ENCODE measurements at regions not wholly inside any gene's neighbourhood (a gene's known extent, or its start where the extent isn't known, plus 50 kb on each side); places are given as distances from the start of the nearest gene placed in this dataset.

GRCh38 chr1:119288751-119289150 lies 79.8 kb upstream of the HAO2 start:
- H3K9me3 ChIP-seq (replicated peaks in 1 of 2; ENCODE audit: control insufficient read depth in 1 of 2, insufficient read depth in 1 of 2, low read length in 2 of 2), result no peaks in the 10 kb centered on the region
- WGBS (ENCODE audit: insufficient coverage), result 86% methylated on average over 2 of the region's 3 CpGs
- H3K9me3 Mint-ChIP-seq, result peaks cover 0 to 4% (median 0%) of the 10 kb centered on the region in 7 donors
- no peak overlapping the region for H2AFZ ChIP-seq (ENCODE audit: insufficient read depth, low read depth, low read length, poor library complexity, severe bottlenecking)
- no peak overlapping the region for H3K4me2 ChIP-seq (replicated peaks; ENCODE audit: extremely low read depth, low read length, poor library complexity, severe bottlenecking)
- no peaks in the 10 kb centered on the region for H3K36me3 Mint-ChIP-seq
- H3K4me3 ChIP-seq (replicated peaks in 1 of 3; ENCODE audit: low read depth in 2 of 3, low read length in 3 of 3), result no peak overlapping the region
- H3K79me2 ChIP-seq (ENCODE audit: insufficient read depth, low read length), result no peaks in the 10 kb centered on the region
- no peak overlapping the region for H3K4me3 Mint-ChIP-seq
- no peaks in the 10 kb centered on the region for H3K4me1 ChIP-seq (ENCODE audit: control insufficient read depth in 1 of 2, insufficient read depth in 2 of 2, low read length in 2 of 2)
- H4K20me1 ChIP-seq (ENCODE audit: insufficient read depth, low read length), result no peaks in the 10 kb centered on the region
- H3K27me3 Mint-ChIP-seq (ENCODE audit: low read depth in 3 of 3), result peaks cover 5 to 7% (median 6%) of the 10 kb centered on the region in 3 donors
- H3K27me3 ChIP-seq (ENCODE audit: control insufficient read depth in 2 of 2, insufficient read depth in 2 of 2, low read length in 2 of 2), result no peaks in the 10 kb centered on the region
- no peak overlapping the region for H3K27ac Mint-ChIP-seq
- no peak for TF ChIP-seq CTCF (IDR thresholded peaks at IDR 0.05)
- no peak overlapping the region for H3K27ac ChIP-seq (ENCODE audit: low read depth in 1 of 2, low read length in 2 of 2)
- no peaks in the 10 kb centered on the region for H3K36me3 ChIP-seq (replicated peaks in 1 of 2; ENCODE audit: control insufficient read depth in 1 of 2, insufficient read depth in 2 of 2, low read length in 2 of 2)
- H3K9ac ChIP-seq (ENCODE audit: insufficient read depth, low read length, poor library complexity, severe bottlenecking), result no peak overlapping the region
- no peak for DNase-seq
- no peaks in the 10 kb centered on the region for H3K4me1 Mint-ChIP-seq
- intact Hi-C loops (cut with micrococcal nuclease), result no loop called here

GRCh38 chr1:119290297-119290696 lies 78.3 kb upstream of the HAO2 start:
- Histone ChIP-seq H3K27ac (ENCODE audit: low read depth in 1 of 2, low read length in 2 of 2) (no peak overlapping the region), H4K20me1 (ENCODE audit: insufficient read depth, low read length) (no peaks in the 10 kb centered on the region), H3K4me1 (ENCODE audit: control insufficient read depth in 1 of 2, insufficient read depth in 2 of 2, low read length in 2 of 2) (no peaks in the 10 kb centered on the region), H2AFZ (ENCODE audit: insufficient read depth, low read depth, low read length, poor library complexity, severe bottlenecking) (no peak overlapping the region), H3K27me3 (ENCODE audit: control insufficient read depth in 2 of 2, insufficient read depth in 2 of 2, low read length in 2 of 2) (no peaks in the 10 kb centered on the region), H3K79me2 (ENCODE audit: insufficient read depth, low read length) (no peaks in the 10 kb centered on the region), H3K4me3 (replicated peaks in 1 of 3; ENCODE audit: low read depth in 2 of 3, low read length in 3 of 3) (no peak overlapping the region), H3K9ac (ENCODE audit: insufficient read depth, low read length, poor library complexity, severe bottlenecking) (no peak overlapping the region), H3K36me3 (replicated peaks in 1 of 2; ENCODE audit: control insufficient read depth in 1 of 2, insufficient read depth in 2 of 2, low read length in 2 of 2) (no peaks in the 10 kb centered on the region), H3K4me2 (replicated peaks; ENCODE audit: extremely low read depth, low read length, poor library complexity, severe bottlenecking) (no peak overlapping the region), H3K9me3 (replicated peaks in 1 of 2; ENCODE audit: control insufficient read depth in 1 of 2, insufficient read depth in 1 of 2, low read length in 2 of 2) (no peaks in the 10 kb centered on the region)
- Mint-ChIP-seq H3K27ac (no peak overlapping the region), H3K4me1 (no peaks in the 10 kb centered on the region), H3K9me3 (peaks cover 0 to 4% (median 0%) of the 10 kb centered on the region in 7 donors), H3K36me3 (no peaks in the 10 kb centered on the region), H3K27me3 (ENCODE audit: low read depth in 3 of 3) (peaks cover 6 to 7% (median 6%) of the 10 kb centered on the region in 3 donors), H3K4me3 (no peak overlapping the region)
- TF ChIP-seq CTCF (IDR thresholded peaks at IDR 0.05), result no peak
- intact Hi-C loops (cut with micrococcal nuclease), result no loop called here
- DNase-seq, result no peak
- WGBS (ENCODE audit: insufficient coverage), result 75% methylated on average over 3 of the region's 4 CpGs

All from CD14-positive monocyte (primary cell).